Stimulated activated CD4-positive, alpha-beta T cell treated with anti-CD3 and anti-CD28 coated beads, TNF-alpha, amount 100 ng/mL, for 4 hours (primary cell): ENCODE measurements at regions not wholly inside any gene's neighbourhood (a gene's known extent, or its start where the extent isn't known, plus 50 kb on each side); places are given as distances from the start of the nearest gene placed in this dataset.

Experiments
- DNase-seq, 3 experiments: peaks; one replicate each; pipeline ENCODE4 v3.0.0-alpha.2; 2020; ENCODE audit warnings: low read depth in 3 of 3

DNA sequence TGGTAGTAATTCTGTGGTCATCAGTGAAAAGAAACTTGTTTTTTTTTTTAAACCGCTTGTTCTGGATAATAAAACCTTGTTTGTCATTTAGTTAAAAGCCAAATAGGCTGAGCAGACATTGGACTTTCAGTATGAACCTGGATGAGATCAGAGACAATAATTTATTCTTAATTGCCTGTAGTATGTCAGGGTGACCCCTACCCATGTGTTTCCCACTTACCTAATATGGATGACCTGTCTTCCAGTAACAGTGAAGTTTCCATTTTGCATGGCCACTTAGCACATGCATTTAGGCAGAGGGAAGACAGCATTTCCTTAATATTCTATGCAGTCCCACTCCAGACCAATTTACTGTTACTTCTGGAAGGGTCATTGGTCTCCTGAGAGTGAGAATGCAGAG lies 87.6 kb upstream of the CFAP20DC start:
- no peak for DNase-seq

DNA sequence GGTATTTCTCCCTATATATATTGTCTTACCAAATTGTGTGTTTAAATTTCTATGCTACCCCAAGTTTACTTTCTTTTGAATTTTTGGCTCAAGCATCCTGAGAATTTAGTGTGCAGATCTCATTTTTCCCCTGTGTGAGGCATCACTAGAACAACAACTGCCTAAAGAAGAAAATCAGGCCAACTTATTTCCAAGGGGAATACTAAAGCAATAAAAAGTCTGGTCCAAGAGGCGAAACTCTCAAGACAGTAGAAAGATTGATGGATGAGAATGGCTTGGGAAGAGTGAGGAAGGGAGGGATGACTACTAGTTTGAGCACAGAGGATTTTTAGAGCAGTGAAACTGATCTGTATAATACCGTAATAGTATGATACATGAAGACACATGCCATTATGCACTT lies 86.3 kb upstream of the CFAP20DC start:
- DNase-seq = no peak

DNA sequence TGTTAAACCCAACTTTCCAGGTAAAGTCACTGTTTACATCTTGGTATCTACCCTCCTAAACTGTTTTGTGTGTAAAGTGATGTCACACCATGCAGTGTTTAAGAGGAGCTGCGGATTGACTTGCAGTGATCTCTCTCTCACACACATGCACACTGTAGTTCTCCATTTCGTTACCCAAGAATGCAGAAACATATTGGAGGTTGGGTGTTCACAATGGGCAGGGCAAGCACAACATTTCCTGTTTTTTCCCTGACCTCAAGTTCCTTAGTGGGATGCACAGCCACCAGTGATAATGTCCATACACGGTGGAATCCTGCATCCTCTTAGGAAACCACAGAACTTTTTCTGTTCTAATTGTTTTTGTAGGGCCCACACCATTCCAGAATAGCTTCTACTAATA lies 85.3 kb upstream of the CFAP20DC start:
- no peak for DNase-seq

DNA sequence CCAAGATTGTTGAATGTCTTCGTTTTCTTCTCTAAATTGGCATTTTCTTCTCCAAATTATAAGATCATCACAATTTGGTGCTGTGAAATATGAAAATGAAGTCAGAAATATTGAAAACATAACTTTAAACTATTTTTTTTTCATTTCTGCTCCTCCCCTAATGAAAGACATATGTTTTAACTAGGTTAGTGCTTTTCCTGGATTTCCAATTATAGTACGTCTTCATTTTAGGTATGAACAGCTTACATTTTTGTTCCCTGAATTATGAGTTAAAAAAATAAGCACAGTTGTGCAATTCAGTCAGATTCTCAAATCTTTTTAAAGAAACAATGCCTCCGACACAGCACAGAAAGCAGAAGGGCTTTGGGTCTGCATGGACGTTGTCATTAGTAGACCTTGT lies 83.5 kb upstream of the CFAP20DC start:
- no peak for DNase-seq

DNA sequence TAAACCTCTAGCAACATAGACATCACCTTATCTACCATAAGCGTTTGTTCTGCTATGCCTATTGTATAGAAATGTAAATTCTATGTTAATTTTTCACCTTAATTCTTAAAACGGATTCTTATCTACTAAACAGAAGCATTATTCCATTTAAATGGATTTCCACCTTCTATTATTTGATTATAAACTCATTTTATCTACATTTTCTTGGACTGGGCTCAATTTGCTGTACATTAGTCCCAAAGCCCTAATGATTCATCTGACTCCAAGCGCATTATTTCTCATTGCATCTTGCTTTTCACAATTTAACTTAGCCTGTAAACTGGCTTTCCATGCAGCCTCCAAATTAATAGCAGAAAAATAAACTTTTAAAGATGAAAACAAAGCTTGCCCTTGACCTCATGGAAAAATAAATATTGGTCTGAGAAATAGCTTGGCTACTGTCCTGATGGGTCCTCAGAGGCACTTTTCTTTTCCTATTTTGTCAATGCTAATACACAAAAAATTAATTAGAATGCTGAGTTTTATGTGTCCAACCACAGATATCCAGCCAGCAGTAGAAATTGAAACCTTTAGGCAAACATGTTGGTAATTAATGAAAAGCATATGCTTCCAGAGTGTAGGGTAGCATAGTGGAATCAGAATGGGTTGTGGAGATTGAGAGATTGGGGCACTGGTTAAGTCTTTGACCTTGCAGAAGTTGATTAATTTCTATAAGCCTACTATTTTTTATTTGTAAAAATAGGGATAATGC lies 81.4 kb upstream of the CFAP20DC start:
- DNase-seq = no peak

GRCh38 chr3:59128685-59129084 lies 78.9 kb upstream of the CFAP20DC start:
- no peak for DNase-seq

DNA sequence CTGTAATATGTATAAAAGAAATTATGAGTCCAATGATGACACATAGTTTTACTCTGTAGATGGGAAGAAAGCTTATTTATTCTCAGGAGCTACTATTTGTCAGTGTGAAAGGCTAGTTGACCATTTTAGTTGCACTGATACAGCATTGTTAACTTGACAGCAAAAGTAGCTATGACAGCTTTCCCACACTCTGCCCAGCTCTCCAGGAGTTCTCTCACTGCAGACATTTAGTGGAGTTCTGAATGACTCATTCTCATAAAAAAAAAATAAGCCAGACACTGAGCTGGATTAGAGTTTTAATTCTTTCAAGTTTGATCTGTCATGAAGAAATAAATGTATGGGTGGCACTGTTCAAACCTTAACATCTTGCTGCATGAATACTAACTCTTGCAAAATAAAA lies 77.2 kb upstream of the CFAP20DC start:
- no peak for DNase-seq

GRCh38 chr3:59126446-59126845 lies 76.6 kb upstream of the CFAP20DC start:
- no peak for DNase-seq

- no peak for DNase-seq
Observed at GRCh38 chr3:59121346-59122144, 71.7 kb upstream of the CFAP20DC start.

DNA sequence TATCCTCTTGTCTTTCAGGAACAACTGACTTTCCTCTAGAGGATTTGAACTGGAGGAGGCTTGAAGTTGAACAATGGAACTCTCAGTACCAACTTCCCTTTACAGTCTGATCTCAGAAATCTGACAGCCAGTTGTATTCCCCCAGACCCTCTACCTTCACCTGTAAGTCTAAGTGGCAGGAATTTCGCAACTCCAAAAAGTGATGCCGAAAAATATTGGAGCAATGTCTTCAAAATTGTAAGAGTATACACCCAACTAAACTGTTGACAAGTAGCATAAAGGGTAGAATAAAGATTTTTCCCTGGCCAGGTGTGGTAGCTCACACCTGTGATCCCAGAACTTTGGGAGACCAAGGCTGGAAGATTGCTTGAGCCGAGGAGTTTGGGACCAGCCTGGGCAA lies 69.1 kb upstream of the CFAP20DC start:
- no peak for DNase-seq

GRCh38 chr3:59117396-59117795 lies 67.6 kb upstream of the CFAP20DC start:
- no peak for DNase-seq

DNA sequence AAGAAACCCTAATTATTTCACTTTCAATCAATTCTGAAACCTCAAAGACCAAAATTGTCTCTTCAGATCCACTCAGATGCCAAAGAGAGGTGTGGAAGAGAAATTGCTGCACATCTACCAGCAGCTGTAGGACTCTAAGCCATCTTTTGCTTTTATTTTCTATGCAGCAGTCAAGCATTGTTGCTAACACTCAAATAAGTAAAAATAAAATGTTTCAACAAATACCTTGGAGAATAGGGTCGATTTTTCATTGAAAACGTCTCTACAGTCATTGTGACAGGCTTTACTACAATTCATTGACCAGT lies 66.4 kb upstream of the CFAP20DC start:
- no peak for DNase-seq

- DNase-seq = no peak
Observed at GRCh38 chr3:59115364-59116232, 65.8 kb upstream of the CFAP20DC start.

GRCh38 chr3:59107856-59108815 lies 58.3 kb upstream of the CFAP20DC start:
- no peak for DNase-seq

DNA sequence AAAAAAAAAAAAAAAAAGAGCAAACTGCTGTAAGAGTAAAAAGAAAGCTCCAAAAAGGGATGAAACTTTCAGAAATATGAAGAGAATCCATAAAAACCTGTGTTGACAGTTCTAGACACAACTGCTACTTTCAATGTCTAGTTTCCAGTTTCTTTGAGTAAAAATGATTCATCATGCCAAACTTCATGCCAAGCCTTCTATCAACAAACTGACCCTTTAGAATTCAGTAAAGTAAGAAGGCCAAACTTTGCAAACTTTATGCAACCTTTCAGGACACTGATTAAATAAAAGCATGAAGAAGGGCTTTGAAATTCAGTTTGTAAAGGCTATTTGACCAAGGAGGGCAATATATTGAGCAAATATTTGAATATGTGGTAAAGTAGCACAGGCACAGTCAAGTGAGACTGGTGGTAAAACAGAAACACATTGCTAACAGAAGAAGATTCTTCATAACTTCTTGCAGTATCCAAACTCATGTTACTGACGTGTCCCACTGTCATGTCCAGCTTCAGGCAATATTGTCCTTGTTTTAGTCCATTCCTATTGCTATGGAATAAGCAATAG lies 56.3 kb upstream of the CFAP20DC start:
- DNase-seq = no peak

GRCh38 chr3:59103552-59103951 lies 53.7 kb upstream of the CFAP20DC start:
- no peak for DNase-seq

DNA sequence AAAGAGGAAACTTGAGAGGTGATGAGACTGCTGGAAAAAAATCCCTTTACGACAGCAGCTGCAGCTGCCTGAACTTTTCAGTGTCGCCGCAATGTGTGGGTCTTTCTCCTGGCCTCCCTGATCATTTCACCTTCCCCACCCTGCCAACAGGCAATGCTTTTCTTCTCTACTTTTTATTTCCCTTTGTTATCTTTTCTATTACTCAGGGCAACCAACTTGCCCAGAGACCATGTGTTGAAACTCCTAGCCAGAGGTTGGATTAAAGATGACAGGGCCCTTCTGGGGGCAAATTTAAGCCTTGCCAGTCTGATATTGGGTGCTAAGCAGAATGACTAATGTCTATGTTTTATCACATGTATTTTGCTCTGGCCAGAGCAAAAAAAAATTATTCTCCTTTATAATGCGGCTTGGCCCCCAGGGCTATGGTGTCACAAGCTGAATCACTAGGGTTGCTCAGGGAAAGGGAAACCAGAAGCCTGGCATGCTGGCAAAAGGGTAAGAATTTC lies 51.5 kb upstream of the CFAP20DC start:
- no peak for DNase-seq
